ENCODE measurements at regions not wholly inside any gene's neighbourhood (a gene's known extent, or its start where the extent isn't known, plus 50 kb on each side); places are given as distances from the start of the nearest gene placed in this dataset.

DNA sequence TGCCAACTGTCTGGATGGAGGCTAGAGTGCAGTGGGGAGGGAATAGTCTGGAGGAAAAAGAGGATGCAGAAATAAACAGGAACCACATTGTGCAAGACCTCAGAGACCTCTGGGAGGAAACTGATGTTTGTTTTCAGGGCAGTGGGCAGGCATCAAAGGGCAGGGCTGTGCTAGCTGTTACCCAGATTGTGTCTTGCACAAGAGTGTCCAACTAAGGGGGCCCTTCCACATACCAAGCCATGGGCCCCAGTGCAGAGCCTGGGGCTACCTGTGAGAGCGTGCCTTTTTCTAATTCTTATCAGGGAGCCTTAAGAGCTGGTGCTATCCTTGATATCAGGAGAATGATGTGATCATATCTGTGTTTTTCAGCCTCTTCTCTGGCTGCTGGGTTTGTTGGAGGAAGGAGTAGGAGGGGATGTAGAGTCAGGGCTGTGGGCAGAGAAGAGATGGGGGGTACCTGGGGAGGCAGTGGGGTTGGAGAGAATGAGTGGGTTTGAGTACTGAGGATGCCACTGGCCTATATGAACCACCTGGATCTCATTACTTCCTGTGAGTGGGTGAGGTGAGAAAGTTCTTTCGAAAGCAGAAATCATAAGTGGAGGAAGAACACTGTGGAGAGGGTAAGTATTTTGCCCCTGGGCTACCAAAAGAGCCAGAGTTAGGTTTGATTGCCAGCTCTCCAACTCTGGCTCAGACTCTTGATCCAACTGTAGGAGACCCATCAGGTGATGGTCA lies 259.2 kb upstream of the CRY1 start (continued):
- TF ChIP-seq, protein P1, sequence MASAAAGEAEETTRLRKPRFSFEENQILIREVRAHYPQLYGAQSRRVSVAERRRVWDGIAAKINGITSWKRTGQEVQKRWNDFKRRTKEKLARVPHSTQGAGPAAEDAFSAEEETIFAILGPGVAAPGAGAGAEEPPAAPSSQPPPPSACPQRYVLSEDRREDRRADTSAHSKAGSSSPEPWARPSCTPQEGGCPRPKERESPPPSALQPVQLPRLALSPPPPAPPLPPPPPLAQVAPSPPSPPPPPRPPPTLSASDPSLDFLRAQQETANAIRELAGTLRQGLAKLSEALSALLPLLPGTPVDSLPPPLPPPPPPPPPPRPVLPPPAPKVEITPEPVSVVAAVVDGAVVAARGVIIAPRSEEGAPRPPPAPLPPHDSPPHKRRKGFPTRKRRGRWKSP (CRISPR knock-in tag; IDR thresholded peaks at IDR 0.05), result peak; percentile 55; the same call in 1 of the 2 replicates
- TF ChIP-seq CCAR2 (optimal IDR thresholded peaks at IDR 0.05; ENCODE audit: low read depth, low read length), result no peak
- TF ChIP-seq MYNN (CRISPR knock-in tag; IDR thresholded peaks at IDR 0.05; ENCODE audit: low read depth), result peak; percentile 81; the same call in 1 of the 2 replicates
- TF ChIP-seq ZNF432 (CRISPR knock-in tag; IDR thresholded peaks at IDR 0.05; ENCODE audit: borderline replicate concordance), result no peak
- no peak for TF ChIP-seq CC2D1A (CRISPR knock-in tag; IDR thresholded peaks at IDR 0.05)
- TF ChIP-seq KDM2A (CRISPR knock-in tag; IDR thresholded peaks at IDR 0.05; ENCODE audit: borderline replicate concordance, low read depth), result peak; percentile 54; the same call in 1 of the 2 replicates
- peak; percentile 49; the same call in 1 of the 2 replicates for TF ChIP-seq ZSCAN9 (CRISPR knock-in tag; IDR thresholded peaks at IDR 0.05; ENCODE audit: borderline replicate concordance)
- TF ChIP-seq, protein P2, sequence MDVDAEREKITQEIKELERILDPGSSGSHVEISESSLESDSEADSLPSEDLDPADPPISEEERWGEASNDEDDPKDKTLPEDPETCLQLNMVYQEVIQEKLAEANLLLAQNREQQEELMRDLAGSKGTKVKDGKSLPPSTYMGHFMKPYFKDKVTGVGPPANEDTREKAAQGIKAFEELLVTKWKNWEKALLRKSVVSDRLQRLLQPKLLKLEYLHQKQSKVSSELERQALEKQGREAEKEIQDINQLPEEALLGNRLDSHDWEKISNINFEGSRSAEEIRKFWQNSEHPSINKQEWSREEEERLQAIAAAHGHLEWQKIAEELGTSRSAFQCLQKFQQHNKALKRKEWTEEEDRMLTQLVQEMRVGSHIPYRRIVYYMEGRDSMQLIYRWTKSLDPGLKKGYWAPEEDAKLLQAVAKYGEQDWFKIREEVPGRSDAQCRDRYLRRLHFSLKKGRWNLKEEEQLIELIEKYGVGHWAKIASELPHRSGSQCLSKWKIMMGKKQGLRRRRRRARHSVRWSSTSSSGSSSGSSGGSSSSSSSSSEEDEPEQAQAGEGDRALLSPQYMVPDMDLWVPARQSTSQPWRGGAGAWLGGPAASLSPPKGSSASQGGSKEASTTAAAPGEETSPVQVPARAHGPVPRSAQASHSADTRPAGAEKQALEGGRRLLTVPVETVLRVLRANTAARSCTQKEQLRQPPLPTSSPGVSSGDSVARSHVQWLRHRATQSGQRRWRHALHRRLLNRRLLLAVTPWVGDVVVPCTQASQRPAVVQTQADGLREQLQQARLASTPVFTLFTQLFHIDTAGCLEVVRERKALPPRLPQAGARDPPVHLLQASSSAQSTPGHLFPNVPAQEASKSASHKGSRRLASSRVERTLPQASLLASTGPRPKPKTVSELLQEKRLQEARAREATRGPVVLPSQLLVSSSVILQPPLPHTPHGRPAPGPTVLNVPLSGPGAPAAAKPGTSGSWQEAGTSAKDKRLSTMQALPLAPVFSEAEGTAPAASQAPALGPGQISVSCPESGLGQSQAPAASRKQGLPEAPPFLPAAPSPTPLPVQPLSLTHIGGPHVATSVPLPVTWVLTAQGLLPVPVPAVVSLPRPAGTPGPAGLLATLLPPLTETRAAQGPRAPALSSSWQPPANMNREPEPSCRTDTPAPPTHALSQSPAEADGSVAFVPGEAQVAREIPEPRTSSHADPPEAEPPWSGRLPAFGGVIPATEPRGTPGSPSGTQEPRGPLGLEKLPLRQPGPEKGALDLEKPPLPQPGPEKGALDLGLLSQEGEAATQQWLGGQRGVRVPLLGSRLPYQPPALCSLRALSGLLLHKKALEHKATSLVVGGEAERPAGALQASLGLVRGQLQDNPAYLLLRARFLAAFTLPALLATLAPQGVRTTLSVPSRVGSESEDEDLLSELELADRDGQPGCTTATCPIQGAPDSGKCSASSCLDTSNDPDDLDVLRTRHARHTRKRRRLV (CRISPR knock-in tag; IDR thresholded peaks at IDR 0.05), result no peak
- TF ChIP-seq, protein P3, sequence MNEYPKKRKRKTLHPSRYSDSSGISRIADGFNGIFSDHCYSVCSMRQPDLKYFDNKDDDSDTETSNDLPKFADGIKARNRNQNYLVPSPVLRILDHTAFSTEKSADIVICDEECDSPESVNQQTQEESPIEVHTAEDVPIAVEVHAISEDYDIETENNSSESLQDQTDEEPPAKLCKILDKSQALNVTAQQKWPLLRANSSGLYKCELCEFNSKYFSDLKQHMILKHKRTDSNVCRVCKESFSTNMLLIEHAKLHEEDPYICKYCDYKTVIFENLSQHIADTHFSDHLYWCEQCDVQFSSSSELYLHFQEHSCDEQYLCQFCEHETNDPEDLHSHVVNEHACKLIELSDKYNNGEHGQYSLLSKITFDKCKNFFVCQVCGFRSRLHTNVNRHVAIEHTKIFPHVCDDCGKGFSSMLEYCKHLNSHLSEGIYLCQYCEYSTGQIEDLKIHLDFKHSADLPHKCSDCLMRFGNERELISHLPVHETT (CRISPR knock-in tag; conservative IDR thresholded peaks at IDR 0.05), result 0 out of 2 replicates have a peak, but pooled peaks have one; percentile 36
- TF ChIP-seq SP4 (CRISPR knock-in tag; IDR thresholded peaks at IDR 0.05), result peak; percentile 25; the same call in 1 of the 2 replicates
- no peak for TF ChIP-seq ZNF274 (CRISPR knock-in tag; IDR thresholded peaks at IDR 0.05)
- TF ChIP-seq FLYWCH1 (CRISPR knock-in tag; IDR thresholded peaks at IDR 0.05), result no peak
- 0 out of 2 replicates have a peak, but pooled peaks have one; percentile 59 for TF ChIP-seq FOXP1 (IDR thresholded peaks at IDR 0.05)
- peak; percentile 97 for TF ChIP-seq FOXP1 (CRISPR knock-in tag; IDR thresholded peaks at IDR 0.05)
- no peak for TF ChIP-seq ZNF232 (CRISPR knock-in tag; IDR thresholded peaks at IDR 0.05; ENCODE audit: borderline replicate concordance)
- no peak for TF ChIP-seq CHD4 (IDR thresholded peaks at IDR 0.05; ENCODE audit: borderline replicate concordance, low read length)
- TF ChIP-seq HOXA7 (CRISPR knock-in tag; IDR thresholded peaks at IDR 0.05), result no peak
- no peak for TF ChIP-seq ZNF501 (CRISPR knock-in tag; IDR thresholded peaks at IDR 0.05)
- TF ChIP-seq, protein P4, sequence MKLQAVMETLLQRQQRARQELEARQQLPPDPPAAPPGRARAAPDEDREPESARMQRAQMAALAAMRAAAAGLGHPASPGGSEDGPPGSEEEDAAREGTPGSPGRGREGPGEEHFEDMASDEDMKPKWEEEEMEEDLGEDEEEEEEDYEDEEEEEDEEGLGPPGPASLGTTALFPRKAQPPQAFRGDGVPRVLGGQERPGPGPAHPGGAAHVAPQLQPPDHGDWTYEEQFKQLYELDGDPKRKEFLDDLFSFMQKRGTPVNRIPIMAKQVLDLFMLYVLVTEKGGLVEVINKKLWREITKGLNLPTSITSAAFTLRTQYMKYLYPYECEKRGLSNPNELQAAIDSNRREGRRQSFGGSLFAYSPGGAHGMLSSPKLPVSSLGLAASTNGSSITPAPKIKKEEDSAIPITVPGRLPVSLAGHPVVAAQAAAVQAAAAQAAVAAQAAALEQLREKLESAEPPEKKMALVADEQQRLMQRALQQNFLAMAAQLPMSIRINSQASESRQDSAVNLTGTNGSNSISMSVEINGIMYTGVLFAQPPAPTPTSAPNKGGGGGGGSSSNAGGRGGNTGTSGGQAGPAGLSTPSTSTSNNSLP (IDR thresholded peaks at IDR 0.05; ENCODE audit: low read depth, low read length), result no peak
- TF ChIP-seq CEBPB (IDR thresholded peaks at IDR 0.05; ENCODE audit: borderline replicate concordance, low read depth, low read length), result peak; percentile 98
- TF ChIP-seq HDAC1 (CRISPR knock-in tag; IDR thresholded peaks at IDR 0.05), result peak; percentile 83
